ENCODE measurements at regions not wholly inside any gene's neighbourhood (a gene's known extent, or its start where the extent isn't known, plus 50 kb on each side); places are given as distances from the start of the nearest gene placed in this dataset.

DNA sequence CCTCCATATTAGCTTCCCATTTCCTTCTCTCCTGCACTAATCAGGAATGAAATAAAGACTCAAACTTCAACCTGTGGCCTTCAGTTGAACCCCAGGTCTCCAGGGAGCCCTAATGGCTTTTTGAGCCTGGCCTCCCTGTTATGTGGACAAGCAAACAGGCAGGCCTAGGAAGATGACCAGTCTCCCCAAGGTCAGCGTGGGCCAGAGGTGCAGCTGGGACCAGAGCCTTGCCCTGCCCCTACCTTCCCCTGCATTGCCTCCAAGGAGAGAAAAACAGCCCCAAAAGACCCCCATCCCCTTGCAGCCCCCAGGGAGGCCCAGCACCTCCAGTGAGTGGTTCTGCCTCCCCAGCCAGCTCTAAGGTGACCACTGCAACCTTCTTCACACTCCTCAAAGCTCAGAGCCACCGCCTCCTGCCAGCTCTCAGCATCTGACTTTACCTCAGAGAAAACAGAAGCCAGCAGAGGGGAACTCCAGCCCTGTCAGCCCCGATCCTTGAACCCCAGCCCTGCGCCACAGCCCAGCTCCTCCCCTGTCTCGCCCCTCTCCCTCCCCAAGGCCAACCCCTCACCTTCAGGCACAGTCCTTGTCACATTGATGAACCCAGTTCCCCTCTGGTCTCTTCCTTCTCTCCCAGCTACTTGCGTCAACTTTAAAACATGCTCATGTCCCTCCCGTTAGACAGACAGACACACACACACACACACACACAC, 59.5 kb upstream of the ID2 start:
- H3K27ac Mint-ChIP-seq = no peak overlapping the region
- Histone ChIP-seq H3K18ac (ENCODE audit: insufficient read length, low read depth, low read length) (no peak overlapping the region), H2BK120ac (ENCODE audit: low read depth, low read length, poor library complexity, severe bottlenecking) (no peak overlapping the region), H4K20me1 (ENCODE audit: control insufficient read depth, insufficient read depth, insufficient read length) (no peaks in the 10 kb centered on the region), H4K8ac (replicated peaks; ENCODE audit: insufficient read length, low read depth, low read length) (no peak overlapping the region), H3K4me1 (ENCODE audit: insufficient read depth, low read length) (no peaks in the 10 kb centered on the region), H2BK20ac (ENCODE audit: low read depth, low read length, poor library complexity, severe bottlenecking) (no peak overlapping the region), H4K5ac (ENCODE audit: insufficient read length, low read depth, low read length) (no peak overlapping the region), H3K14ac (ENCODE audit: insufficient read depth, low read length) (no peak overlapping the region), H3K9me3 (ENCODE audit: control insufficient read depth, low read depth, low read length) (no peaks in the 10 kb centered on the region), H3K9ac (ENCODE audit: extremely low read depth, insufficient read length, low read length) (no peak overlapping the region), H3K27me3 (ENCODE audit: insufficient read depth, low read length) (no peaks in the 10 kb centered on the region), H3K56ac (ENCODE audit: insufficient read length, low read depth, low read length) (no peak overlapping the region), H3K27ac (ENCODE audit: insufficient read length, low read depth, low read length) (no peak overlapping the region), H4K91ac (ENCODE audit: insufficient read length, low read depth, low read length) (no peak overlapping the region), H2BK12ac (ENCODE audit: insufficient read length, low read depth, low read length) (no peak overlapping the region), H2AFZ (ENCODE audit: low read length) (no peak overlapping the region), H2BK5ac (ENCODE audit: insufficient read length, low read length) (no peak overlapping the region), H3K79me1 (ENCODE audit: insufficient read depth, low read depth, low read length, poor library complexity, severe bottlenecking) (no peaks in the 10 kb centered on the region), H3K4me2 (ENCODE audit: insufficient read depth, insufficient read length, low read length) (no peak overlapping the region), H3K23ac (ENCODE audit: insufficient read length, low read depth, low read length) (no peak overlapping the region), H2BK15ac (ENCODE audit: low read depth, low read length) (no peak overlapping the region), H2AK5ac (ENCODE audit: insufficient read length, low read length) (no peak overlapping the region), H3K23me2 (ENCODE audit: insufficient read length, low read depth, low read length, poor library complexity, severe bottlenecking) (no peaks in the 10 kb centered on the region), H3T11ph (ENCODE audit: low read length) (no peak overlapping the region), H3K79me2 (ENCODE audit: insufficient read depth, low read length) (no peaks in the 10 kb centered on the region), H3K4ac (ENCODE audit: low read depth, low read length) (no peak overlapping the region)
- peaks cover 8% of the 10 kb centered on the region for H3K27me3 Mint-ChIP-seq (ENCODE audit: low read depth)
- peaks cover 0 to 8% of the 10 kb centered on the region in 2 experiments; a peak in 3 of 4 replicates for H3K4me1 Mint-ChIP-seq
- no peak for DNase-seq
- H3K9me3 Mint-ChIP-seq = no peaks in the 10 kb centered on the region
- H3K4me3 Mint-ChIP-seq = no peak overlapping the region
- H3K36me3 Mint-ChIP-seq (ENCODE audit: insufficient read depth in 1 of 3, low read depth in 3 of 3) = no peaks in the 10 kb centered on the region; a peak in 1 of 7 replicates
- TF ChIP-seq, protein P1, sequence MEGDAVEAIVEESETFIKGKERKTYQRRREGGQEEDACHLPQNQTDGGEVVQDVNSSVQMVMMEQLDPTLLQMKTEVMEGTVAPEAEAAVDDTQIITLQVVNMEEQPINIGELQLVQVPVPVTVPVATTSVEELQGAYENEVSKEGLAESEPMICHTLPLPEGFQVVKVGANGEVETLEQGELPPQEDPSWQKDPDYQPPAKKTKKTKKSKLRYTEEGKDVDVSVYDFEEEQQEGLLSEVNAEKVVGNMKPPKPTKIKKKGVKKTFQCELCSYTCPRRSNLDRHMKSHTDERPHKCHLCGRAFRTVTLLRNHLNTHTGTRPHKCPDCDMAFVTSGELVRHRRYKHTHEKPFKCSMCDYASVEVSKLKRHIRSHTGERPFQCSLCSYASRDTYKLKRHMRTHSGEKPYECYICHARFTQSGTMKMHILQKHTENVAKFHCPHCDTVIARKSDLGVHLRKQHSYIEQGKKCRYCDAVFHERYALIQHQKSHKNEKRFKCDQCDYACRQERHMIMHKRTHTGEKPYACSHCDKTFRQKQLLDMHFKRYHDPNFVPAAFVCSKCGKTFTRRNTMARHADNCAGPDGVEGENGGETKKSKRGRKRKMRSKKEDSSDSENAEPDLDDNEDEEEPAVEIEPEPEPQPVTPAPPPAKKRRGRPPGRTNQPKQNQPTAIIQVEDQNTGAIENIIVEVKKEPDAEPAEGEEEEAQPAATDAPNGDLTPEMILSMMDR (conservative IDR thresholded peaks at IDR 0.05) = no peak
- WGBS (ENCODE audit: extremely low coverage, insufficient read length, low lambda C conversion rate) = no CpG with 5 or more reads among the region's 7 CpGs

Data from H9 (cell line).